ENCODE measurements at regions not wholly inside any gene's neighbourhood (a gene's known extent, or its start where the extent isn't known, plus 50 kb on each side); places are given as distances from the start of the nearest gene placed in this dataset.

- TF ChIP-seq CTCF (conservative IDR thresholded peaks at IDR 0.05 in 1 of 2, IDR thresholded peaks at IDR 0.05 in 1 of 2; ENCODE audit: extremely low read depth in 1 of 2, insufficient read depth in 1 of 2, low read depth in 1 of 2, low read length in 2 of 2) (no peak), EZH2 (IDR thresholded peaks at IDR 0.05; ENCODE audit: borderline replicate concordance, low read length) (no peak)
Observed at GRCh38 chr9:78691542-78691941, 394.6 kb downstream of the PSAT1 start.
